Mammary epithelial cell (primary cell): ENCODE measurements at regions not wholly inside any gene's neighbourhood (a gene's known extent, or its start where the extent isn't known, plus 50 kb on each side); places are given as distances from the start of the nearest gene placed in this dataset.

Experiments used
- CTCF ChIP-seq, 2 donors: IDR thresholded peaks in 1 of 2; conservative IDR thresholded peaks in 1 of 2; 2 replicates each; pipeline ENCODE4 v1.5.1; 2011 to 2012; ENCODE audit warnings: inconsistent platforms in 2 of 2, low read length in 2 of 2, mild to moderate bottlenecking in 2 of 2, control low read depth in 1 of 2, low read depth in 1 of 2; ENCODE audit not compliant: insufficient read depth in 1 of 2; ENCODE audit errors: extremely low read depth in 1 of 2
- EZH2 ChIP-seq: IDR thresholded peaks from 2 replicates; pipeline ENCODE4 v1.6.1; 2012; ENCODE audit warnings: low read length, inconsistent platforms, borderline replicate concordance

GRCh38 chr3:67154429-67154828, 156.3 kb downstream of the KBTBD8 start:
- no peak for TF ChIP-seq CTCF (conservative IDR thresholded peaks at IDR 0.05 in 1 of 2, IDR thresholded peaks at IDR 0.05 in 1 of 2; ENCODE audit: extremely low read depth in 1 of 2, insufficient read depth in 1 of 2, low read depth in 1 of 2, low read length in 2 of 2)
- no peak for TF ChIP-seq EZH2
